ENCODE measurements at regions not wholly inside any gene's neighbourhood (a gene's known extent, or its start where the extent isn't known, plus 50 kb on each side); places are given as distances from the start of the nearest gene placed in this dataset.

DNA sequence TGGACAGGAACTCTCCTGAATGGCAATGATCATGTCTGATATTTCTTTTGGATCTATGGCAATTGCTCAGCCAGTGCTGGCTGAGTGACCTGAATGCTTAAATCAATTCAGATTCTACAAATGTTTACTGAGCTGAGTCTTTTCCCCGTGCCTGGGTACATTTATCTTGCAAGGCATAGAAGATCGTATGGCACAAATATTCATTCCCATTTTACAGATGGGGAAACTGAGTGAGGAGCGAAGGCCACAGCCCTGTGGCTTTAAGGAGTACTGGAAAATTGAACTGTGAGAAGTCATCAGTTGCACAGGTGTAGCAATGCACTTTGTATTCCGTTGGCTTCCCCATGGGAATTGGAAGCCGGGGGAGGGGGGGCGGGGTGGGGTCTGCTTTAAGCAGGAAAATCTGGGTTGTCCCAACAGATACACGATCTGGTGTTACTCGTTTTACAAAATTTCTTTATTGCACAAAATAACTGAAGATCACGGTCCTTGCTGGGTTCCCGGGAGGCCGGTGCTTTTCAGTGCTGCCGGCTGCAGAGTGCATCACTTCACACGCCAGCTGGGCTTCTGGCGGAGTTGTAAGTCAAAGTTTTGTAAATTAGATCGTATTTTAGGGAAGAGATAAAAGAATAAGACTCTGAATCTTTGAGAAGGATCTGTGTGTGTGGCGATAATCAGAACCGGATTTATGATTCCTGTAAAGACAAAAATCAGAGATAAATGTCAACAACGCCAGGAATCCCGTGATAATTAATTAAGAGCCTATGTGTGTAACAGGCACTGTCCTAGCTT lies 75.0 kb upstream of the MAP1LC3B2 start:
- H3K27me3 Mint-ChIP-seq, result no peaks in the 10 kb centered on the region
- intact Hi-C loops (cut with micrococcal nuclease), result no loop called here
- ChIA-PET POLR2A (no interaction called here), CTCF (no interaction called here)
- no peak overlapping the region for H3K27ac Mint-ChIP-seq
- peaks cover 6% of the 10 kb centered on the region for H3K4me1 Mint-ChIP-seq (ENCODE audit: low read depth)
- H3K4me3 Mint-ChIP-seq, result no peak overlapping the region
- no peak for DNase-seq
- H3K36me3 Mint-ChIP-seq, result peaks cover 2% of the 10 kb centered on the region
- peaks cover 14% of the 10 kb centered on the region for H3K9me3 Mint-ChIP-seq

DNA sequence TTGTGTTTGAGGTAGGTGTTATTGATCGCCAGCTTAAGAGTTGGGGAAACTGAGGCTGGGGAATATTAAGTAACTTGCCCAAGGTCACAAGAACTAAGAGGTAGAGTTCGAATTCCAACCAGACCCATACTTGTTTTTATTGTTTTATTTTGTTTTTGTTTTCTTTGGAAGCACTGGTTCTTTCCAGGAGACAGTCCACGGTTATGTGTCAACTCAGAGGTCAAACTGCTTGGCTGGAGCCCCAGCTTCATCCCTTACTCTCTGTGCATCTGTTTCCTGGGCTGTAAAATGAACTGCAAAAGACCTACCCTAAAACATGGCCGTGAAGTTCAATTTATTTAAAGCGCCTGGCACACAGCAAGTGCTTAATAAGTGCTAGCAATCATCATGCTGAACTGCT lies 74.4 kb upstream of the MAP1LC3B2 start:
- H3K4me3 Mint-ChIP-seq, result no peak overlapping the region
- CTCF ChIA-PET, result no interaction called here
- intact Hi-C loops (cut with micrococcal nuclease), result no loop called here
- H3K36me3 Mint-ChIP-seq, result peaks cover 2% of the 10 kb centered on the region
- H3K4me1 Mint-ChIP-seq (ENCODE audit: low read depth), result peaks cover 6% of the 10 kb centered on the region
- DNase-seq, result no peak
- no peaks in the 10 kb centered on the region for H3K27me3 Mint-ChIP-seq
- POLR2A ChIA-PET, result no interaction called here
- no peak overlapping the region for H3K27ac Mint-ChIP-seq
- peaks cover 14% of the 10 kb centered on the region for H3K9me3 Mint-ChIP-seq

GRCh38 chr12:116489116-116489515 lies 70.1 kb upstream of the MAP1LC3B2 start:
- intact Hi-C loops (cut with micrococcal nuclease), result no loop called here
- Mint-ChIP-seq H3K4me1 (ENCODE audit: low read depth) (peaks cover 3% of the 10 kb centered on the region), H3K9me3 (peaks cover 20% of the 10 kb centered on the region), H3K27ac (no peak overlapping the region), H3K36me3 (peaks cover 2% of the 10 kb centered on the region), H3K27me3 (no peaks in the 10 kb centered on the region), H3K4me3 (no peak overlapping the region)
- ChIA-PET POLR2A (no interaction called here), CTCF (no interaction called here)
- DNase-seq, result no peak

DNA sequence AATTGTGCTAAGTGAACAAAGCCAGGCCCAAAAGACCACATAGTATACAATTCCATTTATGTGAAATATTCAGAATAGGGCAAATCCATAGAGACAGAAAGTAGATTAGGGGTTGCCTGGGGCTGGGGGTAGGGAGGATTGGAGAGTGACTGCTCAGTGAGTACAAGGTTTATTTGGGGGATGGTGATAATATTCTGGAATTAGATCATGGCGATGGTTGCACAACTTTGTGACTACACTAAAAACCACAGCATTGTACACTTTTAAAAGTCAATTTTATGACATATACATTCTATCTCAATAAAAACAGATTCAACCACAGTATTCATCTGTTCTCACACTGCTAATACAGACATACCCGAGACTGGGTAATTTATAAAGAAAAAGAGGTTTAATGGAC lies 68.7 kb upstream of the MAP1LC3B2 start:
- CTCF ChIA-PET, result no interaction called here
- H3K27me3 Mint-ChIP-seq, result no peaks in the 10 kb centered on the region
- H3K9me3 Mint-ChIP-seq, result peaks cover 20% of the 10 kb centered on the region
- no peak for DNase-seq
- POLR2A ChIA-PET, result no interaction called here
- intact Hi-C loops (cut with micrococcal nuclease), result no loop called here
- no peak overlapping the region for H3K4me3 Mint-ChIP-seq
- peaks cover 3% of the 10 kb centered on the region for H3K4me1 Mint-ChIP-seq (ENCODE audit: low read depth)
- no peak overlapping the region for H3K27ac Mint-ChIP-seq
- H3K36me3 Mint-ChIP-seq, result peaks cover 2% of the 10 kb centered on the region

GRCh38 chr12:116492703-116493324 lies 66.4 kb upstream of the MAP1LC3B2 start:
- H3K36me3 Mint-ChIP-seq, result no peaks in the 10 kb centered on the region
- H3K27me3 Mint-ChIP-seq, result no peaks in the 10 kb centered on the region
- peaks cover 3% of the 10 kb centered on the region for H3K4me1 Mint-ChIP-seq (ENCODE audit: low read depth)
- H3K4me3 Mint-ChIP-seq, result no peak overlapping the region
- H3K9me3 Mint-ChIP-seq, result peaks cover 13% of the 10 kb centered on the region
- peak overlapping the region; percentile 14 for H3K27ac Mint-ChIP-seq
- POLR2A ChIA-PET, result interaction anchor here (0.5 to 0.6 kb wide), 2 partner anchors 9 to 68 kb away, joined by 3 to 4 read pairs; no protein-coding TSS in a partner anchor
- intact Hi-C loops (cut with micrococcal nuclease), result no loop called here
- CTCF ChIA-PET, result interaction anchor here (0.6 kb wide), 1 partner anchor 8 kb away, joined by 3 read pairs; no protein-coding TSS in a partner anchor
- peak; percentile 19 for DNase-seq

GRCh38 chr12:116495260-116495659 lies 63.9 kb upstream of the MAP1LC3B2 start:
- ChIA-PET CTCF (no interaction called here), POLR2A (no interaction called here)
- no peak for DNase-seq
- peaks cover 3% of the 10 kb centered on the region for H3K4me1 Mint-ChIP-seq (ENCODE audit: low read depth)
- no peak overlapping the region for H3K27ac Mint-ChIP-seq
- intact Hi-C loops (cut with micrococcal nuclease), result no loop called here
- H3K9me3 Mint-ChIP-seq, result peaks cover 6% of the 10 kb centered on the region
- no peaks in the 10 kb centered on the region for H3K36me3 Mint-ChIP-seq
- no peak overlapping the region for H3K4me3 Mint-ChIP-seq
- no peaks in the 10 kb centered on the region for H3K27me3 Mint-ChIP-seq

DNA sequence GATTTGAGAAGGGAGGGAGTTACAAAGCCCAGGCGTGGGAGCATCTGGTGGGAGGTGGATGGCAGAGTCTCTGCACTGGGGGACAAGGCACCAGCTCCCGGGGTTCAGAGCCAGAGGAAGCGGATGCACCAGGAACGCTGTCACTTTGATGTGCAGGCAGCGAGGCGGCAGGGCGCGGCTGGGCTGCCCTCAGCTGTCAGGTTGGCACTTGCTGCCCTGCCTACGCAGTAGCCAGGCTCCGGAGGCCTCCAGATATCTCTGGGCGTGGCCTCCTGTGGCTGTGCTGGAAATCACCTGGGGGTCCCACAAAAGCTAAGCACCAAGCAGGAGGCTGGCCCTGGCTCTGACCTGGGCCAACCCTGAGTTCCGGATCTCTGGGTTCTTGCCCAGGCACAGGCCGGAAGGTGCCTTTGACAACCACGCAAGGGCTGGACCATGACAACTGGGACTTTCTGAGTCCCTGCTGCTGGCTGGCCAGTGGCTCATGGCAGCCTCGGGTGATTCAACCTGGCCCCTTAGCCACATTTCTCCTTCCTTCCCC lies 62.1 kb upstream of the MAP1LC3B2 start:
- no peak for DNase-seq
- ChIA-PET CTCF (no interaction called here), POLR2A (no interaction called here)
- intact Hi-C loops (cut with micrococcal nuclease), result no loop called here
- H3K27ac Mint-ChIP-seq, result no peak overlapping the region
- H3K36me3 Mint-ChIP-seq, result no peaks in the 10 kb centered on the region
- peaks cover 6% of the 10 kb centered on the region for H3K9me3 Mint-ChIP-seq
- peaks cover 3% of the 10 kb centered on the region for H3K4me1 Mint-ChIP-seq (ENCODE audit: low read depth)
- no peaks in the 10 kb centered on the region for H3K27me3 Mint-ChIP-seq
- H3K4me3 Mint-ChIP-seq, result no peak overlapping the region

GRCh38 chr12:116498471-116498870 lies 60.7 kb upstream of the MAP1LC3B2 start:
- Mint-ChIP-seq H3K4me1 (ENCODE audit: low read depth) (no peaks in the 10 kb centered on the region), H3K4me3 (no peak overlapping the region), H3K36me3 (no peaks in the 10 kb centered on the region), H3K27me3 (no peaks in the 10 kb centered on the region), H3K9me3 (no peaks in the 10 kb centered on the region), H3K27ac (no peak overlapping the region)
- CTCF ChIA-PET, result no interaction called here
- intact Hi-C loops (cut with micrococcal nuclease), result no loop called here
- DNase-seq, result no peak
- POLR2A ChIA-PET, result no interaction called here

DNA sequence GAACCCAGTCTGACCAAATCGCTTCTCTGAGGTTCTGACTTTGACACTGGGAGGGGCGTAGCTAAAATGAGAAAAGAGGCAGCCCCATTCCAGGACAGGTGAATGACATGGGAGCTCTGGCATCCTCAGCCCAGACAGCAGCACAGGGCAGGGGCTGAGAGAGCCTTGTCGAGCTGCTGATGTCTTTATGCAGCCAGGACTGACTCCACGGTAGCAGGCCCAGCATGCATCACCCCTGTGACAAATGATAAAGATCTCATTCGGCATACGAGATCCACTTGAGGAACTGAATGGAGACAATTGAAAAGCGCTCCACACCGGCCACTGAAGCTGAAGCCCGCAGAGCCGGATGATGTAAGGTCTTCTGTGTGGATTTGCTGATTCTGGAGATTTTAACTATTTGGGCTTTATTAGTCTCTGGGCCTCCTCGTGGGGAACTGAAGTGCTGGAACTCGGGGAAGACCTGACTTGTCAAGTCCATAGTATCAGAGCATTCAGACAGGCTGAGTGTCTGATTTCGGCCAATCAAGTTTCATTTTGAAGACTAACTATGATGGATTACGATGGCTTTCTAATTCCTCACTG lies 56.9 kb upstream of the MAP1LC3B2 start:
- H3K9me3 Mint-ChIP-seq, result no peaks in the 10 kb centered on the region
- H3K36me3 Mint-ChIP-seq, result no peaks in the 10 kb centered on the region
- peaks cover 3% of the 10 kb centered on the region for H3K27me3 Mint-ChIP-seq
- DNase-seq, result no peak
- H3K27ac Mint-ChIP-seq, result no peak overlapping the region
- no peak overlapping the region for H3K4me3 Mint-ChIP-seq
- POLR2A ChIA-PET, result no interaction called here
- CTCF ChIA-PET, result no interaction called here
- no peaks in the 10 kb centered on the region for H3K4me1 Mint-ChIP-seq (ENCODE audit: low read depth)
- intact Hi-C loops (cut with micrococcal nuclease), result no loop called here

- no peak overlapping the region for H3K27ac Mint-ChIP-seq
- H3K9me3 Mint-ChIP-seq, result no peaks in the 10 kb centered on the region
These were observed 56.1 kb upstream of the MAP1LC3B2 start for GRCh38 chr12:116502989-116503496.

GRCh38 chr12:116504438-116504837 lies 54.7 kb upstream of the MAP1LC3B2 start:
- H3K4me1 Mint-ChIP-seq (ENCODE audit: low read depth), result peaks cover 6% of the 10 kb centered on the region
- no peak overlapping the region for H3K4me3 Mint-ChIP-seq
- ChIA-PET POLR2A (no interaction called here), CTCF (no interaction called here)
- DNase-seq, result no peak
- H3K27ac Mint-ChIP-seq, result no peak overlapping the region
- peaks cover 6% of the 10 kb centered on the region for H3K27me3 Mint-ChIP-seq
- H3K36me3 Mint-ChIP-seq, result no peaks in the 10 kb centered on the region
- H3K9me3 Mint-ChIP-seq, result no peaks in the 10 kb centered on the region
- intact Hi-C loops (cut with micrococcal nuclease), result no loop called here

More at GRCh38 chr12:116502989-116503496, 56.1 kb upstream of the MAP1LC3B2 start:
- ChIA-PET CTCF (no interaction called here), POLR2A (no interaction called here)
- Mint-ChIP-seq H3K4me3 (no peak overlapping the region), H3K36me3 (no peaks in the 10 kb centered on the region), H3K27me3 (peaks cover 5% of the 10 kb centered on the region), H3K4me1 (ENCODE audit: low read depth) (peaks cover 3% of the 10 kb centered on the region)
- DNase-seq, result no peak
- intact Hi-C loops (cut with micrococcal nuclease), result no loop called here

DNA sequence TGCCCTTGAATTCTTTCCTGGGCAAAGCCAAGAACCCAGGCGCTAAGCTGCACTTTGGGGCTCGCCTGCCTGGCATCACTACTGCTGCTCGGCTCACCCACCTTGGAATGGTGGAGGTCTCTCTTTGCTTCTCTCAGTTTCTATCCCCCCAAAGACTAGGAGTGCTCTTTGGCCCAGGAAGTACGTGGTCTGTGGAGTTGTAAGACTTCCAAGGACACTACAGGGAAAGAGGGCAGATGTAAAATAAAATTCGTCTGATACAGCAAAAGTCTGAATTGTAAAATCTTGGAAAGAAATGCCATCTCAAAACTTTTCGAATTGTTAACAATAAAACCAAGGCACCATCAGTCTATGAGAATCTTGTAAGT lies 52.5 kb upstream of the MAP1LC3B2 start:
- DNase-seq, result no peak
- ChIA-PET CTCF (no interaction called here), POLR2A (no interaction called here)
- Mint-ChIP-seq H3K27ac (no peak overlapping the region), H3K9me3 (no peaks in the 10 kb centered on the region), H3K4me1 (ENCODE audit: low read depth) (peaks cover 6% of the 10 kb centered on the region), H3K36me3 (no peaks in the 10 kb centered on the region), H3K4me3 (no peak overlapping the region), H3K27me3 (peaks cover 6% of the 10 kb centered on the region)
- intact Hi-C loops (cut with micrococcal nuclease), result no loop called here

Data from activated CD4-positive, alpha-beta memory T cell treated with anti-CD3 and anti-CD28 coated beads for 36 hours (primary cell).